ENCODE measurements at regions not wholly inside any gene's neighbourhood (a gene's known extent, or its start where the extent isn't known, plus 50 kb on each side); places are given as distances from the start of the nearest gene placed in this dataset.
A peak's percentile ranks its signal among the peaks of the same experiment; 100 is the strongest.

DNA sequence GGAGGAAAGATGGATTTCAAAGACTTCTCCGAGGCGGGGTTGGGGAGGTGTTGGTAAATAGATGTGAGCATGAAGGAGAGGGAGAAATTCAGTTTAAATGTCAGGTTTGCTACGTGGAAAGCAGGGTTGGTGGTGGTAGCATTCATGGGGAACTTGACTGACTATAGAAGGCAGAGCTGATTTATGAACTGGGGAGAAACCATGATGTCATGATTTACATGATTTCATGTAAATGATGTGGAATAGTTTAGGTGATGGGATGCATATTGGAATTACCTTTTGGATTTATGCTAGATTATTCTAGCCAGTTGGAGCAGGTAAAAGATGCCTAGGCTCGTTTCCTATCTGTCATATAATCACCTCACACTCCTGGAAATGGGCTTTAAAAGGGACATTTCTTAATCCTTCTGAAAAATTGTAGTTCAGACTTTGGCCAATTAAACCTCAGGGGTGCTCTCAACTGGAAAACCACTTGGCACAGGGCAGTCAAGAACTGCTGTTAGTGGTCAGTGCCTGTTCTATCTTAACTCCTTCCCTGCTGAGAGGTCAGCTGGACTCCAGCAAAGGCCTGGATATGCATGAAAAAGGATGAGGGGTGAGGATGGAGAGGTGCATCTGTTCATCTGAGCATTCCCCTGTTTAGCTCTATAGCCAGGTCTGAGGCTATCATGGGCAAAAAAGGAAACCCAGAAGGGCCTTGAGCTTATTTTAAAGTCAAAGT lies 50.1 kb upstream of the BASP1 start:
- DNase-seq (ENCODE audit: low read depth, low spot score) = peak; percentile 80
